GM19043 (cell line): ENCODE measurements at regions not wholly inside any gene's neighbourhood (a gene's known extent, or its start where the extent isn't known, plus 50 kb on each side); places are given as distances from the start of the nearest gene placed in this dataset.

ENCODE experiments used
- ATAC-seq: cut with Tn5 transposase; IDR thresholded peaks from one replicate; pipeline ENCODE4 v1.9.1; 2021; ENCODE audit warnings: low read depth; ENCODE audit not compliant: unreplicated experiment

DNA sequence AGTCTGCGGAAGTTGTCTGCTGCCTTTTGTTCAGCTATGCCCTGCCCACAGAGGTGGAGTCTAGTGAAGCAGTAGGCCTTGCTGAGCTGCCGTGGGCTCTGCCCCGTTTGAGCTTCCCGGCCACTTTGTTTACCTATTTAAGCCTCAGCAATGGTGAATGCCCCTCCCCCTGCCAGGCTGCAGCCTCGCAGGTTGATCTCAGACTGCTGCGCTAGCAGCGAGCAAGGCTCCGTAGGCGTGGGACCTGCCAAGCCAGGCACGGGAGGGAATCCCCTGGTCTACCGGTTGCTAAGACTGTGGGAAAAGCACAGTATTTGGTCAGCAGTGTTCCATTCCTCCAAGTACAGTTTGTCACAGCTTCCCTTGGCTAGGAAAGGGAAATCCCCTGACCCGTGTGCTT is 143.6 kb downstream of the DYRK2 start:
- no peak for ATAC-seq

DNA sequence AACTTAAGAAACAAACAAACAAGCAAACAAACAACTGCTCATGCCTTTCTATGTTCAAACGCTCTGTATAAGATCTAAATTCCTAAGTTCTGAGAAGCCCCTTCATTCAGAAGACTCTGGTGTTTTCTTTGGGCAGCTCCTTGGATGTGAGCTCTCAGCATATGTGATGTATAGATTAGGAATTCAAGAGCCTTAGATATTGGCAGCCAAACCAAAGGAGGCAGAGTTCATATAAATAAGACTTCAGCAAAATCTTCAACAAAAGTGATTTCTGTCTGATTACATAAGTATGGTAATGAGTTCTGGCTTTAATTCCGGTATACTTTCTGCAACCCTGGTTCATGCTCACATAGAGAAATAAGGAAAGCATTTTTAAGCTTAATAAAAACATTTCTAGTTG is 145.6 kb downstream of the DYRK2 start:
- no peak for ATAC-seq

DNA sequence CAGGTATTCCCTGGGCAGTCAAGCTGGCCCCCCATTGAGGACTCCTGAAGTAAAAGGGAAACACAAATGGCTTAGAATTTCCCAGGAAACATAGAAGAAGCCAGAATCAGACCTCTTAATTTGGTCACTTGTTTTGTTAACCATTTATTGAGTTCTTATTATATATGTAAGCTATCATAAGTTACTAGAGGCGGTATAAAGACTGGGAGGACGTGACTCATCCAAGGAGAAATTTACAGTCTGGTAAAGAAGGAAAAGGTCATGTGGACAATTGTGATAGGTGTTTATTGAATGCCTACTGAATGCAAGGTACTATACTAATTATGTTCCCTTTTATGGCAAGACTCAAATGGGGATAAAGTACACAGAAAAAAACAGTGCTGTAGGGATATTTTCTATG is 146.7 kb downstream of the DYRK2 start:
- no peak for ATAC-seq

DNA sequence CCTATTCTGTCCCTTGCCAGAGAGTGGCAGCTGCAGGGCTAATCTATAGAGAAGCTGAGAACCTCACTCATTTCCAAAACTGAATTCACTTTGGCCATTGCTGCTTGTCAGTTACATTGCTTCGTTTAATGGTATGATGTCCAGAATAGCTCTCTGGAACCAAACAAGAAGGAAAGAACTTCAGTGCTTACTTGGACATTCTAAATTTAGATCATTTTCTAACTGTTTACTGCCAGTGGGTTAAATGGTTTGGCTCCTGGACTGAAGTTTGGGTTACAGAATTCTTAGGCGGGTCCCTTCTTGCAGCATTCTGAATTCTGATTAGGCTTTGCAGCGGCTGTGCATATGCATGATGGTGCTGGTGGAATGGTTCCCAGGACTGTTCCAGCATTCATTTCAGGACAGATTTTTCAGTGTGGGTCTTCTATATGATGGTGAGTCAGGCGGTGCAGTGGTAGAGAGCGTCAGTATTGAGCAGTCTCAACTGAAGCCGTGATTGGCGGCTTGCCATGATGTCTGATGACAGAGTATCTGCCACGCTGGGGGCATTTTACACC is 148.7 kb downstream of the DYRK2 start:
- no peak for ATAC-seq

DNA sequence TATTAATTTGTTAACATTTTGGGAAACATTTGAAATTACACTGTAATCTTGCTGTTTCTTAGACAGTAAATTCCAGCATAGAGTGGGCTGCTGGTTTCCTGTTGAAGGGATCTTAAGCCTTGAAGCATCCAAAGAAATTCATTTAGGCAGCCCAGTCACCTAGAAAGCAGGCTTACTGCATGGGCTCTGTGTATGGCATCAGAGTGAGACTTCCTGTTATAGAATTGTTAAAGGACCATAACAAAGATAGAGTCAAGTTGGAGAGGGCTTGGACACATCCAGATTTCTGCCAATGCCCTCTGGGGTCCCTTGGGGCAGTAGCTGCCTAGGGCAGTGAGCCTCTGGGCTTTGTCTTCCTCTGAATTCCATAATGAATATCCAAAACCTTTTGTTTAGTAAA is 149.2 kb downstream of the DYRK2 start:
- no peak for ATAC-seq

DNA sequence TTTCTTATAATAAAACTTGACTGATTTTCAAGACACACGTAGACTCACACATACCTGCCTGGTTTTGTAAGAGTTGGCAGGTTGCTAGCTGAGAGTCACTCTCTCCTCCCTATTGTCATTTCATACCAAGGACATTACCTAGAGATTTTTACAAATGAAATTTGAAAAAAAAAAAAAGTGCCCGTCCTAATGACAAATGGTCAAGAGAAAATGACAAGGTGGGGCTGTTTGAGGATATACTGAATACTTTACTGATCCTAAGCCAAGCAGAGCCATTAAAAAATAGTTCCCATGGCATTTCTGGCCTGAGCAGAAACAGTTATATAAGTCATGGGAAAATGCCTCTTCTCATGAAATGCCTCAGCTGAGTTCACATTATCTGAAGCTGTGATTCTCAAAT is 150.2 kb downstream of the DYRK2 start:
- no peak for ATAC-seq

DNA sequence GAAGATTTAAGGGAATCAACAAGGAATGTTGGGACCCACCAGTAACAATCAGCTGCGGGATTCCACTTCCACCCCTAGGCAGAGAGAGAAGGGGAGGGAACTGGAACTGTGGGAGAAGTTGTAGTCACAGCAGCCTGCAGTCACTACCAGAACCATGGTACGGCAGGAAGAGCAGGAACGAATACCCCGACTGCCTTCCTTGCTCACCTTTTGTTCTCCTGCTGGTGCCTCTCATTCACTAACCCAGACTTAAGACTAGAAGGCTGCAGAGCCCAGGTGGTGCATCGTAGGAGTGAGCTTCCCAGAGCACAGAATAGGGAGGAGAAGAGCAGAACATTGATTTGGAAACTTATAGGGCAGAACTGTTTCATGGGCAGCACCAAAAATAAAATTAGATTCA is 154.2 kb downstream of the DYRK2 start:
- no peak for ATAC-seq

DNA sequence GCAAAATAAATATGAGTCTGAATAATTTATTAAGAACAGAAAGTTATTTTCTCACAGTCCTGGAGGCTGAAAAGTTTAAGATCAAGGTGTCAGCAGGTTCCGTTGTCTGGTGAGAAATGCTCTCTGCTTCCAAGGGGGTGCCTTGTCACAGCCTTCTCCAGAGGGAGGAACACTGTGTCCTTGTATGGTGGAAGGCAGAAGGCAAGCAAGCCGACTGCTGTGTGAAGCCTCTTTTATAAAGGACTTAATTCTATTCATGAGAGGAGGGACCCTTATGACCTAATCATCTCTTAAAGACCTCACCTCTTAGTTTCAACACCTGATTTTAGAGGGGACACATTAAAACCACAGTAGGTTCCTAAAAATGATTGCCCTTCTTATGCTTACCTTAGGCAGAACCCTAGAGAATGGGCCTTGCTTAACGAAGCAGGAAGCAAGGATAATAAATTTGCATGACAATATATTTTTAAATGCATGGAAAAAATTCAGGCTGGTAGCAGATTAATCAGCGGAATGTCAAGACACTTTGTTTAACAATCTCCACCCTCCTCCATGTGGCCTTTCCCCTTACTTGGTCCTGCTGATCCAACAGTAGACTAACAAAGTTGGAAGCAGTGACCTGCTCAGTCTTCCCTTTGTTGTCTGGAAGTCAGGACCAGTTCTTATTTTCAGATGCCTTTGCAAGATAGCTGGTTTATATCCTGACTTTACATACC is 154.9 kb downstream of the DYRK2 start:
- ATAC-seq, result no peak

DNA sequence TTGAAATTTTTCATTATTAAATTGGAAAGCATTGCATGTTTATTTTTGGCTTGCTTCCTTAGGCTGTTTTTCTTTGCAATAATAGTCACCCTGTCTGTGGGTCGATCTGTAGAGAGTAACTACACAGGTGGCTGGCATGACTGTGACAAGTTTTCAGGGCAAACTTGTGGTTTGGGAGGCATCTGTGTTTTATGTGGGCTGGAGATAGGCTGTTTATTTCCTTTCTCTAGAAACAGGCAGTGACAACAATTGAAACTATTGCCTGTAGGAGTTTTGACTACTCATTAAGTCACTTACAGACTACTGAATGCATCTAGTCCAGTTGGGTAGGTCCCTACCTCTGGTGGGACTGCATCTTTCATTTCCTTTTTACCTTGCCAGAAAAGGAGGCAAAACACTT is 155.6 kb downstream of the DYRK2 start:
- ATAC-seq, result no peak

DNA sequence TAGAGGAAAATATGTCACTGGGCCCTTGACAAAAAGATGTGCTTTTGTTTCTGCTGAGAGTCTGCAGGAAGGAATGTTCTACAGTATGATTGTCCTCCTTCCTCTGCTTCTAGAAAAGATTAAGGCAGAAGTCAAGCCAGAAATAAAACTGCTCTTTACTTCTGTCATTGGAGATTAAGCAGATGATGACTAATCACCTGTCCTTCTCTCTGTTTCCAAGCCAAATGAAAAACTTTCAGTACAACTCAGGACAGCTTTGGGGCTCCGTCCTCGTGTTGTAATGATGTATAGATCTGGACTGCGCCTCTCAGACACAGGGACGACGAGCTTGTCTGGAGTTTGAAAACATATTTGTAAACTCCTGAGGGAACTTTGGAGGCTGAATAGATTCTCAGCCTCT is 159.3 kb downstream of the DYRK2 start:
- no peak for ATAC-seq

DNA sequence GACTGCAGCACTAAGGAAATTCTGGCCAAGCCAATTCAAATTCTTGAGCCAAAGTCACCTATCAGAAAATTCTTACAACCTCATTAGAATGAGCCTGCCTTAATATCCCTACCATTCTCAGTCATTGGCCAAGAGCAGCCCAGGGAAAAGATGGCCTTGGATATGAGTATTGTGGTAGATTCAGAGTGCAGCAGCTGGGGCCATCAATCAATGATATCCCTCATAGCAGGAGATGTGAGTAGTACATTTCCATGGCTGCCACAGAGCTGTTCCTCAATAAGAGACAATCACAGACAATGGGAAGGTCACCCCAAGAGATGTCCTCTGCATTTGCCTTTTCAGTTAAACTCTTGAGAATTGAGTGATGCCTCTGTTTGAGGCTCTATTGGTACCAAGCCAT is 161.6 kb downstream of the DYRK2 start:
- no peak for ATAC-seq

DNA sequence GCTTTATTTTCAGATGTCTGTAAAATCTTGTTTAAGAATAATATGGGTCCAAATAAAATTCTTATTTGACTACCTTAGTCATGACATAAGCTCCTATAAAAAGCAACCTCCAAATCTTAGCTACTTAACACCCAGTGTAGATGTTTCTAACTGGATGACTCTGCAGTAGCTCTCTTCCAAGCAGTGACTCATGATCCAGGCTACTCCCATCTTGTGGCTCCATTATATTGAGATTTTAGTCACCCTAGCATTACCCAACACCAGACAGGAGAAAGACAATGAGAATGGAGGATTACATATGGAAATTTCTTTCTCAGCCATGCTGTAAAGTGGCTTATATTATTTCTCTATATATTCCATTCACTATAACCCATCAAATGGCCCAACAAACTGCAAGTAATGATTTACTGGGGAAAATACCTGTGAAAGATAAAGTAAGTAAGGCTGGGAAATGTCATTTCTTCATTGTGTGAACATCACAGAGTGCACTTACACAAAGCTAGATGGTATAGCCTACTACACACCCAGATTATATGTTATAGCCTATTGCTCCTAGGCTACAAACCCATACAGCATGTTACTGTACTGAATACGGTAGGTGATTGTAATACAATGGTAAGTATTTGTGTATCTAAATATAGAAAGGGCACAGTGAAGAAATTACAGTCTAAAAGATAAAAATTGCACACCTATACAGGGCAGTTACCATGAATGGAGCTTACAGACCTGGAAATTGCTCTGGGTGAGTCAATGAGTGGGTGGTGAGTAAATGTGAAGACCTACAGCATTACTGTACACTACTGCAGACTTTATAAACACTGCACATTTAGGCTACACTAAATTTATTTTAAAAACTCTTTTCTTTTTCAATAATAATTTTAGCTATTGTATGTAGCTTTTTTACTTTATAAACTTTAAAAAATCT is 163.2 kb downstream of the DYRK2 start:
- ATAC-seq, result no peak

DNA sequence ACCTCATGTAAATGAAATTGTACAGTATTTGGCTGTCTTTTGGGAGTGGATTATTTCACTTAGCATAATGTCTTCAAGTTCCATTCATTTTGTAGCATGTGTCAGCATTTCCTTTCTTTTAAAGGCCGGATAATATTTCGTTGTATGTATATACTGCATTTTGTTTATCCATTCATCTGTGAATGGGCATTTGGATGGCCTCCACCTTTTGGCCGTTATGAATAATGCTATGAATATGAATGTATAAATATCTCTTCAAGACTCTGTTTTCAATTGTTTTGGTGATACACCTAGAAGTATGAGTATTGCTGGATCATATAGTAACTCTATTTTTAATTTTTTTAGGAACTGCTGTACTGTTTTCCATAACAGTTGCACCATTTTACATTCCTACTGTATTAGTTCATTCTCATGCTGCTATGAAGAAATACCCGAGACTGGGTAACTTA is 164.9 kb downstream of the DYRK2 start:
- ATAC-seq, result no peak

DNA sequence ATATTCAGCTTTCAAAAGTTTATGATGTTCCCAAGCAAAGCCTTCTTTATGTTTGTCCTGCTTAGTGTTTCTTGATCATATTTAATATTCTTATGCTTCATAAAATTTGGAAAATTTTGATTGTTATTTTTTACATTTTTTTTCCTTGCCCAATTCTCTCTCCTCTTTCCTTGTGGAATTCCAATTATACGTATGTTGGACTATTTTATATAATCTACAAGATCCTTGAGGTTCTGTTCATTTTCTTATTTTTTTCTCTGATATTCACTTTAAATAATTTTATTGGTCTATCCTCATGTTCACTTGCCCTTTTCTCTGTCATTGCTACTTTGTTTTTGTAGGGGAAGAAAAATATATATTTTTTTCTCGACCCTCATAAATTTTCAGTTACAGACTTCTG is 167.7 kb downstream of the DYRK2 start:
- no peak for ATAC-seq

DNA sequence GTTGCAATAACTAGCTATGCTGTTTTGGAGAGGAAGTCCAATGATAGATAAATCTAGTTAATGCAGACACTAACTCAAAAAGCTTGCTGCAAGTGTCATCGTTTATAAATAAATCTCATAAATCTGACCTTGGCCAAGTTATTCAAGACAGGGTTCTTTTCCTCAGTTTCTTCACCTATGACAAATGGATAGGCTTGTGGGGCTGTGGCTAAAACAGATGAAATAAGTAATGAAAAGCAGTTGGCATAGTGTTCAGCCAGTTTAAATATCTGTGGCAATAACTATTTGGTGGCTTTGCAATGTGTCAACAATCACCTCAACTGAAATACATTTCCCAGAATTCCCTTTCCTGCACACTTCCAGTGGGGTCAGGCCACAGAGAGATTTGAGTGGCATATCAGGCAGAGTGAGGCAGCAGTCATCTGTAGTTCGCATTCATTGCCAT is 169.9 kb downstream of the DYRK2 start:
- no peak for ATAC-seq

DNA sequence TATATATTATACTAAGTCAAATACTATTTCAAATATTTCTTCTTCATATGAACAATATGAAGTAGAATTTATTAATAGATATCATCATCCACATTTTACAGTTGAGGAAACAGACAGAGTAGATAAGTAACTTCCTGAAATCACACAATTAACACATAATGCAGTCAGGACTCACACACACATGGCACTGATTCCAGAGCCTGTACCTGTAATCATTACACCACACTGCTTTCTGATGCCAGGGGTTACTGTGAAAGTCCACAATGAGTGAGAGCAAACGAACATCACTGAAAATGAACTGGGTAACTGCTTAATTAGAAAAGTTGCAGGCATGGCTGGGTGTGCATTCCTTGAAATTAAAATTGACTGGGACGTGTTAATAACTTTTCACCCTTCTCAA is 169.3 kb upstream of the IFNG-AS1 start:
- no peak for ATAC-seq

DNA sequence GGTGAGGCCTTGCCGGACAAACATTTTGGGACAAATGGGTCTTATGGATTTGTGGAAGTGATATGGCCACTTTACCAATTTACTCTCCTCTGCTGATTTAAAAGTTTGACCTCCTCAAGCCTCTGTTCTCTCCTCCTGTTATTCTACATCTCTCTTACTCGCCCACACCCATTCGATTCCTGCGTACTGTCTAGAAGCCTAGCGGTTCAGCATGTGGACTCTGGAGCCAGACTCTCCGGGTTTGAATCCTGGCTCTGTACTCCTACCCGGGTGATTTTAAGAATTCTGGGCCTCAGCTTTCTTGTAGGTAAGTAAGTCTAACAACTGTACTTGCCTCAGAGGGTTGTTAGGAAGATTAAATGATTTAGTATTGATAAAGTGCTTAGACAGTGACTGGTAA is 168.6 kb upstream of the IFNG-AS1 start:
- ATAC-seq, result no peak

DNA sequence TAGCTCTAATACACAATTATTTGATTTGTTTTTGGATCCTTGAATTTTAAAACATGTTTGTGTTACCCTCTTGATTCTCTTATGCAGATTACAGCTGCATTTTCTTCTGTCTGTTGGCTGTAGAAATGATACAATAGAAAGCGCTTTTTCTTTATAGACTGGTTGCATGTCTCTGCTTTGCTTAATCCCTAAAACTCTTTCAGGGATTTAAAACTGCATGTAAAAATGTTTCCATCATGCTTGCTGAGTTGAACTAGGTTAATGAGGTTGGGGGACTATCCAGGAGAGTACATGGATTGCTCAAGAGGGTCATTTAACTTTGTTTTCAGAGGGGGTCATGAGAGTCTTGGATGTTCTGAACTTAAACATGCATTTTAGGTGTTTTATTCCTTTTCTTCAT is 166.4 kb upstream of the IFNG-AS1 start:
- ATAC-seq, result no peak

DNA sequence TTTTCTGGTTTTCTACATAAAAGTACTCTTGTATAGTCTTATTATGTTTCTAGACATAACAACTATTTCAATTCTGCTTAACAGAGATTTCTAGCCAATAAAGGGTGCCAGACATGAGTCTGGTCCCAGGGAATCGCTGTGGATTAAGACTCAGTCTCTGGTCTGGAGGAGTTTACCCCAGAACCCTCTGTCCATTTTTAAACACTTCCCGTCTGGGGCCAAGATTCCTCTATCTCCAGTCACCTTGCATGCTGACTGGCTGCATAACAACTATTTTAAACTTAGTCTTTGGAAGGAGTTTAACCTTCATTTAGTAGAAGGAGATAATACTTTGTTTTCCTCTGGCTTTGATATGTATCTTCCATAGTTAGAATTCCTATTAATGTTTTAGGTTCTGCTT is 163.1 kb upstream of the IFNG-AS1 start:
- ATAC-seq, result no peak

DNA sequence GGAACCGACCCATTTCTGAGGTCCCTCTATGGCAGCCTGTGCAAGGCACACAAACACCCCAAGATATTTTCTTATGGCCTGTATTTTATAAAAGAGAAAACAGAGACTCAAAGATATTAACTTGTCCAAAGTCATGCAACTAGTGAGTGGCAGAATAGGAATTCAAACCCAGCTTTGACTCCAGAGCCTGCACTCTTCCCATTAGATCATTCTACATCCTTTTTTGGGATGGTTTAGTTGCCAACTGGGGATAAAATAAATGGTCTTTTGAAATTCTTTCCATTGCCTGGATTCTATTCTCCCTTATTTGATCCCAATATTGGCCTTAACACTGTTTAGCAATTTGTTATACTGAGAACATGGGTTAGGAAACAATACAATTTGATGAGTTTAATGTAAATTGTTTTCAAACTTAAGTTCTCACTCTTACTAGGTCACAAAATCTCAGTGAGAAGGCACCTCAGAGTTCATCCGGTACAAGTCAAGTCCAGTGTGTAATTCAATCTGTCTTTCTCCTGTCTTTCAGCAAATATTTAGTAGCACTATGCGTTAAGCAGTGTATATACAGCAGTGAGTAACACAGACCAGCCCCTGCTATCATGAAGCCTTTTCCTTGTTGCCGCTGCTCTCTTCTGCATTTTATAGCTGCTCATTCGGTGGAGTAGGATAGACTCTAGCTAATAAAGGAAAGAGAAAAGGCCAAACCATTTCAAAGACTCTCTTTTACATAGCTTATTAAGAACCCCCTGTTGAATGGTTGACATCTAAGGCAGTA is 162.1 kb upstream of the IFNG-AS1 start:
- no peak for ATAC-seq
